HepG2 (cell line): ENCODE measurements at regions not wholly inside any gene's neighbourhood (a gene's known extent, or its start where the extent isn't known, plus 50 kb on each side); places are given as distances from the start of the nearest gene placed in this dataset.

ENCODE experiments used
- ATAC-seq: fragments of 200-7000 bp; cut with Tn5 transposase; 3 replicates; pipeline ENCODE4 v1.9.1; 2020; ENCODE audit warnings: mild to moderate bottlenecking, moderate library complexity
- BruUV-seq: library from RNA; stranded (reverse); fragments of 400-500 nt; replicated peaks from 2 replicates; lab custom pipeline; 2021; lab: Mats Ljungman, UMichigan
- CTCF ChIA-PET: fragments of 300-600 bp; formaldehyde crosslinking; extraction: SDS; loops from one replicate; lab custom pipeline; 2021; ENCODE audit warnings: low total read pairs, inconsistent platforms, low intra/inter-chr PET ratio; lab: Yijun Ruan, JAX
- POLR2A ChIA-PET: fragments of 350-600 bp; sonication (Branson Sonifier 250); formaldehyde crosslinking; loops from one replicate; lab custom pipeline; 2020; ENCODE audit warnings: antibody characterized with exemption, inconsistent platforms; lab: Yijun Ruan, JAX
- DNase-seq: peaks from one replicate; pipeline ENCODE4 v3.0.0-alpha.2; 2015; ENCODE audit warnings: low spot score
- FAIRE-seq: peaks from 3 replicates; lab custom pipeline; 2011; peaks lifted over from hg19 to GRCh38; lab: Jason Lieb, UNC
- H2AFZ ChIP-seq: one replicate; pipeline ENCODE4 v1.6.1; 2011; ENCODE audit warnings: low read length, inconsistent platforms
- H3K27ac ChIP-seq: fragments of 300-600 bp; 3 replicates; pipeline ENCODE4 v1.8.0; 2011; ENCODE audit warnings: mixed run types, mild to moderate bottlenecking, mixed read lengths, low read length, inconsistent platforms; ENCODE audit not compliant: insufficient read depth; ENCODE audit errors: extremely low read length
- H3K27me3 ChIP-seq, 2 experiments: fragments of 200-600 bp in 1 of 2; 2 replicates in 1 of 2; 3 replicates in 1 of 2; pipeline versions ENCODE4 v1.6.0 to v1.8.0; 2011; ENCODE audit warnings: low read length in 2 of 2, mild to moderate bottlenecking in 2 of 2, moderate library complexity in 2 of 2, inconsistent platforms in 1 of 2; ENCODE audit not compliant: insufficient read depth in 2 of 2, control insufficient read depth in 1 of 2
- H3K36me3 ChIP-seq, 2 experiments: fragments of 200-600 bp in 1 of 2; replicated peaks in 1 of 2; 2 replicates in 1 of 2; 3 replicates in 1 of 2; pipeline versions ENCODE4 v1.5.1 to v1.8.0; 2011; ENCODE audit warnings: low read length in 2 of 2, inconsistent platforms in 1 of 2; ENCODE audit not compliant: insufficient read depth in 2 of 2, control insufficient read depth in 1 of 2
- H3K4me1 ChIP-seq: 2 replicates; pipeline ENCODE4 v1.5.1; 2012; ENCODE audit warnings: low read length, inconsistent platforms; ENCODE audit not compliant: insufficient read depth
- H3K4me2 ChIP-seq: 2 replicates; pipeline ENCODE4 v1.6.0; 2011; ENCODE audit warnings: low read depth, low read length, inconsistent platforms
- H3K4me3 ChIP-seq, 3 experiments: fragments of 200-600 bp in 1 of 3; sonication (generic), shearing (Covaris generic) in 1 of 3; replicated peaks in 1 of 3; 2 replicates each; pipeline ENCODE4 v1.5.1; 2011 to 2016; ENCODE audit warnings: low read length in 3 of 3, inconsistent platforms in 2 of 3, low read depth in 2 of 3, mild to moderate bottlenecking in 2 of 3, control low read depth in 1 of 3, mixed read lengths in 1 of 3; ENCODE audit not compliant: insufficient read depth in 1 of 3
- H3K79me2 ChIP-seq: one replicate; pipeline ENCODE4 v1.6.1; 2011; ENCODE audit warnings: low read length, inconsistent platforms; ENCODE audit not compliant: insufficient read depth
- H3K9ac ChIP-seq: 2 replicates; pipeline ENCODE4 v1.6.0; 2011; ENCODE audit warnings: mild to moderate bottlenecking, low read depth, low read length, inconsistent platforms; ENCODE audit not compliant: insufficient read depth
- H3K9me3 ChIP-seq: 2 replicates; pipeline ENCODE4 v1.5.1; 2012; ENCODE audit warnings: mild to moderate bottlenecking, low read length
- H4K20me1 ChIP-seq: 2 replicates; pipeline ENCODE4 v1.6.0; 2011; ENCODE audit warnings: inconsistent platforms, mild to moderate bottlenecking, low read length, moderate library complexity; ENCODE audit not compliant: insufficient read depth
- AGO1 ChIP-seq: fragments of 200-400 bp; formaldehyde crosslinking; IDR thresholded peaks from 2 replicates; pipeline ENCODE4 v1.6.1; 2017; ENCODE audit warnings: mild to moderate bottlenecking, low read depth, low read length, moderate library complexity; ENCODE audit not compliant: poor library complexity, severe bottlenecking
- ELF1 ChIP-seq: sonication (generic); formaldehyde crosslinking; IDR thresholded peaks from 2 replicates; pipeline ENCODE4 v1.4.0; 2020; ENCODE audit warnings: missing genetic modification reagents
- FOXC1 ChIP-seq: sonication (generic); formaldehyde crosslinking; IDR thresholded peaks from 2 replicates; pipeline ENCODE4 v1.8.0; 2022; ENCODE audit warnings: mild to moderate bottlenecking, missing genetic modification reagents, borderline replicate concordance
- GABPA ChIP-seq, 2 experiments: IDR thresholded peaks; 2 replicates each; pipeline ENCODE4 v1.6.1; 2011 to 2016; ENCODE audit warnings: low read depth in 2 of 2, low read length in 1 of 2, missing biosample characterization in 1 of 2, missing genetic modification characterization in 1 of 2
- KAT7 ChIP-seq: IDR thresholded peaks from 2 replicates; pipeline ENCODE4 v1.6.1; 2018; ENCODE audit warnings: borderline replicate concordance, missing compliant biosample characterization
- KLF12 ChIP-seq: sonication (generic); formaldehyde crosslinking; IDR thresholded peaks from 2 replicates; pipeline ENCODE4 v1.4.0; 2020; ENCODE audit warnings: missing genetic modification reagents, borderline replicate concordance
- NFIB ChIP-seq: sonication (generic); formaldehyde crosslinking; IDR thresholded peaks from 2 replicates; pipeline ENCODE4 v1.9.0; 2021; ENCODE audit warnings: missing genetic modification reagents, mild to moderate bottlenecking, borderline replicate concordance
- SMAD9 ChIP-seq: sonication (generic); formaldehyde crosslinking; IDR thresholded peaks from 2 replicates; pipeline ENCODE4 v1.5.1; 2020; ENCODE audit warnings: mild to moderate bottlenecking, missing genetic modification reagents
- TAF1 ChIP-seq: sonication (generic); formaldehyde crosslinking; IDR thresholded peaks from 2 replicates; pipeline ENCODE4 v1.4.0; 2020; ENCODE audit warnings: missing genetic modification reagents
- ZBTB3 ChIP-seq: sonication (generic); formaldehyde crosslinking; IDR thresholded peaks from 2 replicates; pipeline ENCODE4 v1.4.0; 2020; ENCODE audit warnings: low read depth, mild to moderate bottlenecking, moderate library complexity, missing genetic modification reagents, borderline replicate concordance
- ZFP37 ChIP-seq: sonication (generic); formaldehyde crosslinking; IDR thresholded peaks from 2 replicates; pipeline ENCODE4 v1.4.0; 2020; ENCODE audit warnings: missing genetic modification reagents, borderline replicate concordance
- ZFP82 ChIP-seq: sonication (generic); formaldehyde crosslinking; IDR thresholded peaks from 2 replicates; pipeline ENCODE4 v1.5.1; 2020; ENCODE audit warnings: mild to moderate bottlenecking, missing genetic modification reagents, borderline replicate concordance
- ZNF768 ChIP-seq: sonication (generic); formaldehyde crosslinking; IDR thresholded peaks from 2 replicates; pipeline ENCODE4 v1.4.0; 2020; ENCODE audit warnings: missing genetic modification reagents
- WGBS: methylation state at CpG from one replicate; pipeline ENCODE4 v1.1.6; 2017; ENCODE audit warnings: low lambda C conversion rate; 5-methylcytosine and 5-hydroxymethylcytosine counted together
- in situ Hi-C: cut with HindIII; loops from 2 replicates; pipeline ENCODE4 v1.10.0; 2017; ENCODE audit warnings: low pct_unique_long_range_greater_than_20kb; ENCODE audit not compliant: extremely low pct_ligation_motif_present
- intact Hi-C: fragments of 100-400 bp; cut with micrococcal nuclease; formaldehyde crosslinking; loops from one replicate; pipeline ENCODE4 v1.10.0; 2022; ENCODE audit not compliant: unreplicated experiment
- TF ChIP-seq, protein P1 (sequence below): sonication (generic); formaldehyde crosslinking; IDR thresholded peaks from 2 replicates; pipeline ENCODE4 v1.9.0; 2021; ENCODE audit warnings: missing genetic modification reagents, borderline replicate concordance
- TF ChIP-seq, protein P2 (sequence below): IDR thresholded peaks from 2 replicates; pipeline ENCODE4 v1.6.1; 2016; ENCODE audit warnings: mild to moderate bottlenecking

- no peak overlapping the region for H2AFZ ChIP-seq
- DNase-seq (no peak), ATAC-seq (no peak), FAIRE-seq (no peak)
- H3K4me3 ChIP-seq = no peak overlapping the region
- WGBS = 1% methylated on average over 3 of the region's 3 CpGs
- BruUV-seq = no TSS peak
- H3K9ac ChIP-seq = no peak overlapping the region
- in situ Hi-C loops = no loop called here
- intact Hi-C loops = no loop called here
- no peaks in the 10 kb centered on the region for H3K4me1 ChIP-seq
- H3K9me3 ChIP-seq = peaks cover 33% of the 10 kb centered on the region
- no peak for TF ChIP-seq ZFP82
- no peak for TF ChIP-seq GABPA (IDR thresholded peaks at IDR 0.05; ENCODE audit: low read depth, low read length)
- no peak for TF ChIP-seq GABPA (CRISPR knock-in tag; IDR thresholded peaks at IDR 0.05; ENCODE audit: low read depth)
- TF ChIP-seq, protein P1, sequence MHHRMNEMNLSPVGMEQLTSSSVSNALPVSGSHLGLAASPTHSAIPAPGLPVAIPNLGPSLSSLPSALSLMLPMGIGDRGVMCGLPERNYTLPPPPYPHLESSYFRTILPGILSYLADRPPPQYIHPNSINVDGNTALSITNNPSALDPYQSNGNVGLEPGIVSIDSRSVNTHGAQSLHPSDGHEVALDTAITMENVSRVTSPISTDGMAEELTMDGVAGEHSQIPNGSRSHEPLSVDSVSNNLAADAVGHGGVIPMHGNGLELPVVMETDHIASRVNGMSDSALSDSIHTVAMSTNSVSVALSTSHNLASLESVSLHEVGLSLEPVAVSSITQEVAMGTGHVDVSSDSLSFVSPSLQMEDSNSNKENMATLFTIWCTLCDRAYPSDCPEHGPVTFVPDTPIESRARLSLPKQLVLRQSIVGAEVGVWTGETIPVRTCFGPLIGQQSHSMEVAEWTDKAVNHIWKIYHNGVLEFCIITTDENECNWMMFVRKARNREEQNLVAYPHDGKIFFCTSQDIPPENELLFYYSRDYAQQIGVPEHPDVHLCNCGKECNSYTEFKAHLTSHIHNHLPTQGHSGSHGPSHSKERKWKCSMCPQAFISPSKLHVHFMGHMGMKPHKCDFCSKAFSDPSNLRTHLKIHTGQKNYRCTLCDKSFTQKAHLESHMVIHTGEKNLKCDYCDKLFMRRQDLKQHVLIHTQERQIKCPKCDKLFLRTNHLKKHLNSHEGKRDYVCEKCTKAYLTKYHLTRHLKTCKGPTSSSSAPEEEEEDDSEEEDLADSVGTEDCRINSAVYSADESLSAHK (CRISPR knock-in tag) = no peak
- no peak for TF ChIP-seq AGO1
- H3K36me3 ChIP-seq = no peaks in the 10 kb centered on the region
- ChIA-PET CTCF (no interaction called here), POLR2A (no interaction called here)
- H3K79me2 ChIP-seq = no peaks in the 10 kb centered on the region
- H3K4me2 ChIP-seq = no peak overlapping the region
- H3K27me3 ChIP-seq = no peaks in the 10 kb centered on the region
- H3K27ac ChIP-seq = no peak overlapping the region
- H4K20me1 ChIP-seq = no peaks in the 10 kb centered on the region
Measured at GRCh38 chr2:122610948-122611609, 855.6 kb downstream of the TSN start.

DNA sequence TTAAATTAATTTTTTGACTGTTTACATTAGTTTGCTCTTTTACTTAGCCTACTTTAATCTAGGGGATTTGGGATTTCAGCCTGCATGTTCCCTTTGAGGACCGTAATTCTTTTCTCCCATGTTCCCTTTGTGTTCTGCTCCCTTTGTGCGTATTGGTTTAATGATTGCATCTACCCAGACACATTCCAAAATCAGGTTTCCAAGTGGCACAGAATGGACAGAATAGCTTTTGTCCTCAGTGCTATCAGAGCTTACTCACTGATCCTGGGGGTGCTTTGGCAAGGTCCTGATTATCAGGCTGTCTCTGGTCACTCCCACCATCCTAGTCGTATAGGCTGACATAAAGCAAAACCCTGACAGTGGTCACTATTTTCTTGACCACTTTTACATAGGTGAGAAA is 867.5 kb downstream of the TSN start:
- no peaks in the 10 kb centered on the region for H3K79me2 ChIP-seq
- ChIA-PET POLR2A (no interaction called here), CTCF (no interaction called here)
- H2AFZ ChIP-seq = no peak overlapping the region
- no peak overlapping the region for H3K27ac ChIP-seq
- ATAC-seq = no peak
- no peak overlapping the region for H3K4me2 ChIP-seq
- no peak overlapping the region for H3K9ac ChIP-seq
- no peaks in the 10 kb centered on the region for H3K4me1 ChIP-seq
- no peak for DNase-seq
- no peaks in the 10 kb centered on the region for H4K20me1 ChIP-seq
- intact Hi-C loops = no loop called here
- H3K9me3 ChIP-seq = peaks cover 22% of the 10 kb centered on the region; the same call in 1 of the 2 replicates
- WGBS = under 1% methylated on average over 3 of the region's 3 CpGs
- no peaks in the 10 kb centered on the region for H3K36me3 ChIP-seq
- in situ Hi-C loops = no loop called here
- FAIRE-seq = no peak
- BruUV-seq = no TSS peak
- H3K27me3 ChIP-seq = no peaks in the 10 kb centered on the region
- no peak overlapping the region for H3K4me3 ChIP-seq
- TF ChIP-seq TAF1 (CRISPR knock-in tag) (no peak), SMAD9 (CRISPR knock-in tag) (no peak), ZBTB3 (CRISPR knock-in tag) (no peak), KLF12 (CRISPR knock-in tag) (no peak), NFIB (CRISPR knock-in tag) (no peak), FOXC1 (CRISPR knock-in tag) (no peak), ELF1 (CRISPR knock-in tag) (no peak), ZNF768 (CRISPR knock-in tag) (no peak), ZFP37 (CRISPR knock-in tag) (no peak), KAT7 (CRISPR knock-in tag) (no peak)
- TF ChIP-seq, protein P2, sequence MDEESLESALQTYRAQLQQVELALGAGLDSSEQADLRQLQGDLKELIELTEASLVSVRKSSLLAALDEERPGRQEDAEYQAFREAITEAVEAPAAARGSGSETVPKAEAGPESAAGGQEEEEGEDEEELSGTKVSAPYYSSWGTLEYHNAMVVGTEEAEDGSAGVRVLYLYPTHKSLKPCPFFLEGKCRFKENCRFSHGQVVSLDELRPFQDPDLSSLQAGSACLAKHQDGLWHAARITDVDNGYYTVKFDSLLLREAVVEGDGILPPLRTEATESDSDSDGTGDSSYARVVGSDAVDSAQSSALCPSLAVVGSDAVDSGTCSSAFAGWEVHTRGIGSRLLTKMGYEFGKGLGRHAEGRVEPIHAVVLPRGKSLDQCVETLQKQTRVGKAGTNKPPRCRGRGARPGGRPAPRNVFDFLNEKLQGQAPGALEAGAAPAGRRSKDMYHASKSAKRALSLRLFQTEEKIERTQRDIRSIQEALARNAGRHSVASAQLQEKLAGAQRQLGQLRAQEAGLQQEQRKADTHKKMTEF (CRISPR knock-in tag) = no peak
